KG1 (cell line): ENCODE measurements at regions not wholly inside any gene's neighbourhood (a gene's known extent, or its start where the extent isn't known, plus 50 kb on each side); places are given as distances from the start of the nearest gene placed in this dataset.

Source experiments
- DNase-seq: peaks from one replicate; lab custom pipeline; 2025; lab: John Stamatoyannopoulos, UW

DNA sequence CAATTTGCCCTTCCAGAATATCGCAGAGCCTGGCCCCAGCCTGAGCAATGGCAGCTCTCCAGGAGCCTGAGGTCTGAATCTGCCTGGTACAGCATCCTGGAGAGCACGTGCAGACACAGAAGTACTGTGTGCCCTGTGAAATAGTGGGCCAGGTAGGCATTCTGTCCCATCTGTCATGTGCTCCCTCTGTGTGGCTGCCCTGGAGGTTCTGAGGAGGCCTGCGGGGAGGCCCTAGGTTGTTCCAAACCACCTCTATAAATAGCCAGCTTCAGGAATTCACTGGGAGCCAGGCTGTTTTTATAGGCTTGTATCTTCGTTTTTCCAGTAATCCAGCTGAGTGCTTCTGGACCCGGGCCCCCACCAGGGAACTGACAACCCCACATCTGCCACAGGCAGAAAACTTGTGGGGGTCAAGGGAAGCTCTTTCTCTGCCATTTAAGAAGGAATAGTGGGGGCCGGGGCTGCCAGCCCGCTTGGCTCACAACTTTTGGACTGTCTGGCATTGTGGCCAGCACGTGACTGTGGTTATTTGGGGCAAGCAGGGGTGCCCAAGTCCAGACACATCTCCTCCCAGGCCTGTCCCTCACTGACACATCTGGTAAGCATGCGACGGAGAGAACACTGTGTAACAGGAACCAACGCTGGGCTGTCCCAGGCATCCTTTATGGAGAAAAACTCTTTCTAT lies 356.3 kb upstream of the TNRC6C start:
- no peak for DNase-seq

DNA sequence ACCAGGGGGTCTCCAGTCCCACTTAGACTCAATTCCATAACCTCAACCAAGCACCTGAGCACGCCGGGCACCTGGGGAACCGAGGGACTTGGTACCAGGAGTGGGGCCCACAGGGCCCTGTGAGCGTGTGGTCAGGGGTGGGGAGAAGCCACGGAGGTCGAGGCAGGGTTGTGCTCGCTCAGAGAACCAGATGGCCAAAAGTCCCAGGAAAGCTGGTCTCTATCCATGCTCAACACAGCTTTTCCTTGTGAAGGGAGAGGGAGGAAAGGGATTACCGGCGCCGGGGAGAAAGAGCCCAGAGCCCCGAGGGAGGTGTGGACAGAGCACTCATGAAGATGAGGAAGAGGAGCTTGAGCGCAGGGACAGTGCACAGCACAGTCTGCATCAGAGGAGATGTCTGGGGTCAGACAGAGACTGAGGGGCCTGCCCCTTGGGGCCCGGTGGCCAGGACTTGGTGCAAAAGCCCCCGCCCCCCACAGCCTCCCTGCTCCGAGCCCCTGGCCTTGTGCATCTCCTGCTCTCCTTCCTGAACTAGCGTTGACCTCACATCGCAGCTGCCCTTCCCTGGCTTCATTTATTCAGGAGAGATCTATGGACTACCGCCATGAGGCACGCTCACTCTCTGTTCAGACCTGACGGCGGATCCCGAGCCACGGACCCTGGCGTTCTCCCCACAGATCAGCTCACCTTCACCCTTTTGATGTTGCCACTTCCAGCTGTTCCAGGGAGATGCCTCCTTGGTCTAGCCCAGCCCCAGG lies 355.4 kb upstream of the TNRC6C start:
- DNase-seq: no peak

DNA sequence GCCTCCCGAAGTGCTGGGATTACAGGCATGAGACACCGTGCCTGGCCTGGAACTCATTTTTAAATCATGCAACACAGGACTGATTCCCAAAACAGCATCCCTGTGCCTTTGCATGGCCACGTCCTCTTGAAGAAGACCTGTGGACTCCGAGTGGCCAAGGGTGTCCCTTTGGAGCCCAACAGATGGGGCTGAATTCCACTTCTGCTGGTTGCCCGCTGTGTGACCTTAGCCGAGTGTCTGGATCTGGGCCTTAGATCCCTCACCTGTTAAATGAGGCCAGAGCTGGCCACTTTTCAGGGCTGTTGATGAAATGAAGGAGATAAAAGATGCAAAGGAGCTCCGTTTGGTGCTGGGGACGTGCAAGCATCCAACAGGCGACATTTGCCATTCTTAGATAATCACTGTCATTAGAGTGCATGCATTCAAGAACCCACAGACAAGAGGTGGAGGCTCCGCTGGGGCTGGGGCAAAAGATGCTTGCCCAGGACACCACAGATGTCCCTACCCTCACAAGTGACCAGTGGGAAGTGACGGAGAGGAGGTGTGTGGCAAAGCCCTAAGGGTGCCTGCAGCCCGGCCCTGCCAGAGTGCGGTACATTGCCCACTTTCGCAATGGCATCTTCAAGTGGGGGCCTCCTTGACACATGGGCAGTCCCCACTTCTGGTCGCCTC lies 354.1 kb upstream of the TNRC6C start:
- no peak for DNase-seq

GRCh38 chr17:77604973-77605313 lies 353.6 kb upstream of the TNRC6C start:
- no peak for DNase-seq

DNA sequence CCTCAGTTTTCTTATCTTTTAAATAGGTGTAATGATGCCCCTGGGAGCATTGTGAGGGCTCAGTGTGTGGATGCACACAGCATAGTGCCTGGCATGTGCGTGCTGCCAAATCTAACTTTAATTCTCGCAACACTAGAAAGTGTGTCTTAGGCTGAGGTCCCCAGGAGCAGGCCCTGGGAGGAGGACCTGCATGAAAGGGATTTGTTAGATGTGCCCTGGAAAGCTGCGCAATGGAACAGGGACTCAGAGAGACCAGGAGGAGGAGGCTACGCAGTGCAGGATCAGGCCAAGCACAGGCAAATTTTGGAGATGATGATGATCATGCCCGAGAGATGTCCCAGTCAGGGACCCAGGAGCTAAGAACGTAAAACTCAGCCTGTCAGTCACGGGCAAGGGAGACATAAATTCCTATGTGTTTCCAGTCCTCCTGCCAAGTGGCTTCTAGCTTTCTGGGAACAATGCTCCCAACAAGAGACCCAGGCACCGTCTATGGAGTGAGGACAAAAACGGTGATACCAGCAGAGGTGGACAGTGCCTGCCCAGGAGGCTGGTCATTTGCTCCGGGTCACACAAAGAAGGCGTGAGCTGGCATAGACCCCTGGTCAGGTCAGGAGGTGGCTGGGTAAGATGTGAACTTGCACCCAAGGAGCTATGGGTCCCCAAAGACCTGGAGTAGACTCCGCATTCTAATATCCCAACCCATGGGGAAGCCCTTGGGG lies 352.2 kb upstream of the TNRC6C start:
- no peak for DNase-seq

DNA sequence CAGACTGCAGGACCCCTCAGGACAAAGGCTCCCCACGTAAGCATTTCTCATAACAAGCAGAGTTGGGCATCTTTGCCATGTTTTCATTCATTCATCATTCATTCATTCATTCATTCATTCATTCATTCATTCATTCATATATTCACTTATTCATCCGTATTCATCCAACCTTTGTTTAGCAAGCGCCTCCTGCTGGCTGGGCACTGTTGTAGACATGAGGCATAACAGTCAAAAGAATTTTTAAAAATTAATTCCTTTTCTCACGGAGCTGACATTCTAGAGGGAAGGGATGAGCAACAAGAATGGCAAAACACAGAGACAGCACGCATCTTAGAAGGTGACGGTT lies 351.7 kb upstream of the TNRC6C start:
- no peak for DNase-seq

DNA sequence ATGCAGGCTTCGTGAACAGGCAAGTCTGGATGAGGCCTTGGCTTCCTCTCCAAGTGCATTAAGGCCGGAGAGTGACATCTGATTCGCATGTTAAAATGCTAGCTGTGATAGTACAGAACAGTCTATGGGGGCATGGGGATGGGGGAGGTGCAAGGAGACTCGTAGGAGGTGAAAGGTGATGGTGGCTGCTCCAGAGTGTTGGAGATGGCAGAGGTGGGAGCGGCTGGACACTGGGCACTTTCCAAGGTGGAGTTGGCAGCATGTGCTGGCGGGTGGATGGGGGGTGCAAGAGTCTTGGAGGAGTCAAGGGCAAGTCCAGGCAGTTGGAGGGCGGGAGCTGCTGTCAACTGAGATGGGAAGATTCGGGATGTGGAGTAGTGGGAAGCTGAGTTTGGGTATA lies 350.9 kb upstream of the TNRC6C start:
- no peak for DNase-seq

DNA sequence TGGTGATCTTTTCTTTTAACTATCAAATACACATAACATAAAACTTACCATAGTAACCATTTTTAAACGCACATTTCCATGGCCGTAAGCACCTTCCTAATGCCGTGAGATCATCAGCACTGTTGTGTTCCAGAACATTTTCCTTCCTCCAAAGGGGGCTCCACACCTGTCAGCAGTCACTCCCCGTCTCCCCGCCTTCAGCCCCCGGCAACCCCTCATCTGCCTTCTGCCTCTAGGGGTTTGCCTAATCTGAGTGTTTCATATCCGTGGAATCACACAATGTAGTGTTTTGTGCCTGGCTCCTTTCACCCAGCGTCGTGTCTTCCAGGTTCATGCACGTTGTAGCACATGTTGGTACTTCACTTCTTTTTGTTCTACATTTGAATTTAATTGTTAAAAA lies 350.1 kb upstream of the TNRC6C start:
- DNase-seq: no peak

DNA sequence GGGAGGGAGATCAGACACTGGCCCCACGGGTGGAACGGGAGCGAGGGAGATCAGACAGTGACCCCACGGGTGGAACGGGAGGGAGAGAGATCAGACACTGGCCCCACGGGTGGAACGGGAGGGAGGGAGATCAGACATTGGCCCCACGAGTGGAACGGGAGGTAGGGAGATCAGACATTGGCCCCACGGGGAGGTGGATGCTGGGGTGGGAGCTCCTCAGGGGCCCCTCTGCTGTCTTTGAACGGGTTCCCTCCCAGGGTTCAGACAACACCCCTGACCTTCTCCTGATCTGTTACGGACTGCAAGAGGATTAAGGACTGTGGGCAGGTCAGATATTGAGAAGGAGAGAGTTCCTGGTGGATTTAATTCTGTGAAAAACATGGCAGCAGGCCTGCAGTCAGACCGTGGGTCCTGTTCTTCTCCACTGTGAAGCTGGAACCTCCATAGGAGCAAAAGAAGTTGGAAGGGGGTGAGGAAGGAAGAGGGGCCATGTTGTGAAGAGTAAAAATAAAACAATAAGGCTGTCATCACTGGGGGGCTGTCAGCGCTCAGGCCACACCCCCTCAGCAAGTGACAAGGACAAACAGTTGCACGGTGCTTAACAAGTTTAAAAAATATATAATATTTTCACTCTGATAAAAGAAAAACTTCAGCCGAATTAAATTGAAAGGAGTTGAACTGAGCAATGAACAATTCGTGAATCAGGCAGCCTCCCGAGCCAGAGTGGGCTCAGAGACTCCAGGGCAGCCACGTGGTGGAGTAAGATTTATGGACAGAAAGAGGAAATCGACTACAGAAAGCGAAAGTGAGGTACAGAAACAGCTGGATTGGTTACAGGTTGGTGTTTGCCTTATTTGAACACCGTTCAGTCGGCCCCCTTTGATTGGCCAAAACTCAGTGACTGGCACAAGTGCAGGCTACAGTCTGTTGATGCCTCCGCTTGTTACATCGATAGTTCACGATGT lies 348.7 kb upstream of the TNRC6C start:
- peak; percentile 26 for DNase-seq

DNA sequence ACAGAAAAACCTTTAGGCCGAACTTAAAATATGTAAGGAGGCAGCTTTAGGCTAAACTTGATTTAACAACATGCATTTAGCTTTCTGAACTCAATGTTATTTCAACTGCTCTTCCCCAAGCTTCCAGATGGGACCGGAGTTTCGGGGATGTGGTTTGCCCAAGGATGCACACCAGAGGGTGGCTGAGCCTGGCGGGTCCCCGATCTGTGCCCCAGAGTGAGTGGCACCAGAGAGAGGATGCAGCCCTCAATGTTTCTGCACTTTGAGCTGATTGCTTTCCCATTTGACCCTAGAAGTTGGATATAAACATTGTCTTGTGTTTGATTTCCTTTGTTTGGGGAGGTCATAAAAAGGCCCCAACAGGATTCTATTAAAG lies 348.0 kb upstream of the TNRC6C start:
- DNase-seq: no peak

GRCh38 chr17:77610972-77611521 lies 347.5 kb upstream of the TNRC6C start:
- no peak for DNase-seq

- no peak for DNase-seq
These were observed 346.6 kb upstream of the TNRC6C start for GRCh38 chr17:77611791-77612502.

DNA sequence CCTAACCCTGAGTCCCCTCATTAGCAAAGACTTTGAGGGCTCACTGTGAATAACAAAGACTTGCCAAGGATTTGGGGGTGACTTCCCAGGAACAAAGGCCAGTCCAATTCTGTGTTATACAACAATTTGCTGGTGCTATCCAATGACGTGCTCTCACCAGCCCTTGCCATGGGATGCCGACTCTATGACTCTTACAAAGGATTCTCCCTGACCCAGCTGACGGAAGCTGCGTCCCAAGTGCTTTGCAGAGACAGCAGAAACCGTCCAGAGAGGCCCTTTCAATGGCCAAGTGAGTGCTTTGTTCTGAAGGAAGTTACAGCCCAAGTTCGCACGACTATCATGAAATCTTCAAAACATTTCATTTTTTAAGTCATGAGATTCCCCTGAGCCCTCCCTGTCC lies 345.3 kb upstream of the TNRC6C start:
- no peak for DNase-seq

- DNase-seq: no peak
These were observed 344.9 kb upstream of the TNRC6C start for GRCh38 chr17:77613627-77614026.

DNA sequence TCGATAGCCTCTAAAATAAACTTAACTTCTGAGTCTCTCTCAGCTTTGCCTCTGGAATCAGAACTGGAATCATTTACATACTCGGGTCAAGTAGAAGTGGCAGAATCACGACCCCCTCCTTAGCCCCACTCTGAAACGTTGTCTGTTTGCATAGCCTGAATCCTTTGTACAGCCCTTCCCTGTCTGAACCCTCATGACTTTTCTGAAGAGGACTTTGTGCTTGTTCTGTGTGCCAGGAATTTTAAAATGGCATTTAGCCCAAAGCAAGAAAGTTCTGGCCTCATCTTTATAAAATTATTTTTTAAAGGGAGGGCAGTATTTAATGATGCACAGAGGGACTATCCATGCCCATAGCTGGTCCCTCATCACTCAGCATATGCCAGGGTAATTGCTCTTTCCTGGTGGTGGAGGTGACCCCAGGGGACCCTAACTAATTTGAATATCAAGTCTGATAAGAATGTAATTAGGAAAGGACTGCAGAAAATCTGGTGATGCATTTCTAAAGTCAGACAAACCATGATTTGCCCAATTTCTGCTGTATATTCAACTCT lies 342.7 kb upstream of the TNRC6C start:
- no peak for DNase-seq

- no peak for DNase-seq
These were observed 342.2 kb upstream of the TNRC6C start for GRCh38 chr17:77616254-77616731.

DNA sequence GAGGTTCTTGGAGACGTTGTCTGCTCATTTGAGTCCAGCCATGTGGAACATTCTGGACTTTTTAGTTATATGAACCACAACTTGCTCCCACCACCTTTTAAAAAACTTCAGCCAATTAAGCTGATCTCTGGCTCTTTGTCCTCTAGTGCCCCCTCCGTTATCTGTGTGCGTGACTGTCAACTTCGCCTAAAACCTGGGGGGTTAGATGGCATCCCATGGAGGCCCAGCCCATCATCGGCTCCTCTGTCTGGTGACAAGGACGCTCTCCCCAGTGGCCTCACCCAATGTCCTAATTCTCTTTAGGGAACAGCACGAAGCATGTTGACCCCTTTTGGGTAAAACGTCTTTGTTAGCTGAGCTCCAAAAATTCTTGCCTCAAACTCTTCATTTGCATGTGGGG lies 341.0 kb upstream of the TNRC6C start:
- no peak for DNase-seq

- DNase-seq: no peak
These were observed 340.3 kb upstream of the TNRC6C start for GRCh38 chr17:77618173-77618572.

- no peak for DNase-seq
These were observed 339.8 kb upstream of the TNRC6C start for GRCh38 chr17:77618731-77619130.

GRCh38 chr17:77619326-77619725 lies 339.2 kb upstream of the TNRC6C start:
- no peak for DNase-seq
